OCI-LY7 (cell line): ENCODE measurements at regions not wholly inside any gene's neighbourhood (a gene's known extent, or its start where the extent isn't known, plus 50 kb on each side); places are given as distances from the start of the nearest gene placed in this dataset.

Experiments
- EZH2phosphoT487 ChIP-seq: fragments of 200-600 bp; sonication (generic); IDR thresholded peaks from 2 replicates; pipeline ENCODE4 v1.6.1; 2018; ENCODE audit warnings: low read depth, borderline replicate concordance, mild to moderate bottlenecking, mixed run types, antibody characterized with exemption, low read length, moderate library complexity, mixed read lengths
- TF ChIP-seq, protein P1 (sequence below): fragments of 200-600 bp; sonication (generic); conservative IDR thresholded peaks from 2 replicates; pipeline ENCODE4 v1.5.1; 2014; ENCODE audit warnings: mild to moderate bottlenecking, antibody characterized with exemption, low read length, moderate library complexity, mixed read lengths

DNA sequence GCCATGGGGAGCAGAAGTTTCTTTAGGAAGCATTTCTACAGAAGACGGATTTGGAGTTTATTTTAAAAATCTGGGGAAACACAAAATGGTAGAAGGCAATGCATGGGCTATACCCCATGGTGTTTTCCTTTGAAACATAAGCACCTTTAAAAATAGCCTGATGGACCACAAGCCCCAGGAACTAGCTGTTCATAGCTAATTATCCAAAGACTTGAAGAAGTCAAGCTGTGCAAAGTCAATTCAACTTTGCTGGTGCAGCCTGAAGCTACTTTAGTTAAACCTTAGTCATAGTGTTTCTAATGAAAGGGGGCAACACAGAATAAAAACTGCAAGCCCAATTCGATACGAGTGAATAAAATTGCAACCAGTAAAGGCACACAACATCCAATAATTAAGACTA, 732.5 kb downstream of the GALC start:
- TF ChIP-seq, protein P1, sequence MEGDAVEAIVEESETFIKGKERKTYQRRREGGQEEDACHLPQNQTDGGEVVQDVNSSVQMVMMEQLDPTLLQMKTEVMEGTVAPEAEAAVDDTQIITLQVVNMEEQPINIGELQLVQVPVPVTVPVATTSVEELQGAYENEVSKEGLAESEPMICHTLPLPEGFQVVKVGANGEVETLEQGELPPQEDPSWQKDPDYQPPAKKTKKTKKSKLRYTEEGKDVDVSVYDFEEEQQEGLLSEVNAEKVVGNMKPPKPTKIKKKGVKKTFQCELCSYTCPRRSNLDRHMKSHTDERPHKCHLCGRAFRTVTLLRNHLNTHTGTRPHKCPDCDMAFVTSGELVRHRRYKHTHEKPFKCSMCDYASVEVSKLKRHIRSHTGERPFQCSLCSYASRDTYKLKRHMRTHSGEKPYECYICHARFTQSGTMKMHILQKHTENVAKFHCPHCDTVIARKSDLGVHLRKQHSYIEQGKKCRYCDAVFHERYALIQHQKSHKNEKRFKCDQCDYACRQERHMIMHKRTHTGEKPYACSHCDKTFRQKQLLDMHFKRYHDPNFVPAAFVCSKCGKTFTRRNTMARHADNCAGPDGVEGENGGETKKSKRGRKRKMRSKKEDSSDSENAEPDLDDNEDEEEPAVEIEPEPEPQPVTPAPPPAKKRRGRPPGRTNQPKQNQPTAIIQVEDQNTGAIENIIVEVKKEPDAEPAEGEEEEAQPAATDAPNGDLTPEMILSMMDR: no peak
- TF ChIP-seq EZH2phosphoT487: no peak
